WTC11 (cell line): ENCODE measurements at regions not wholly inside any gene's neighbourhood (a gene's known extent, or its start where the extent isn't known, plus 50 kb on each side); places are given as distances from the start of the nearest gene placed in this dataset.

Source experiments
- ARID4B ChIP-seq: sonication (generic); formaldehyde crosslinking; IDR thresholded peaks from 2 replicates; pipeline ENCODE4 v1.8.0; 2023; ENCODE audit warnings: missing genetic modification reagents, mild to moderate bottlenecking, borderline replicate concordance
- E2F4 ChIP-seq: sonication (generic); formaldehyde crosslinking; IDR thresholded peaks from 2 replicates; pipeline ENCODE4 v1.8.1; 2022; ENCODE audit warnings: low read depth, mild to moderate bottlenecking, moderate library complexity, missing genetic modification reagents, borderline replicate concordance
- MAX ChIP-seq: sonication (generic); formaldehyde crosslinking; IDR thresholded peaks from 2 replicates; pipeline ENCODE4 v1.8.0; 2022; ENCODE audit warnings: mild to moderate bottlenecking, missing genetic modification reagents
- MYBL2 ChIP-seq: sonication (generic); formaldehyde crosslinking; IDR thresholded peaks from 2 replicates; pipeline ENCODE4 v1.8.1; 2023; ENCODE audit warnings: mild to moderate bottlenecking, moderate library complexity, missing genetic modification reagents
- ZBTB21 ChIP-seq: sonication (generic); formaldehyde crosslinking; IDR thresholded peaks from 2 replicates; pipeline ENCODE4 v1.8.1; 2023; ENCODE audit warnings: mild to moderate bottlenecking, missing genetic modification reagents, borderline replicate concordance
- ZNF532 ChIP-seq: fragments of 250-450 bp; sonication (Bioruptor Pico); IDR thresholded peaks from 2 replicates; pipeline ENCODE4 v1.9.0; 2021; ENCODE audit warnings: mild to moderate bottlenecking, borderline replicate concordance
- TF ChIP-seq, protein P1 (sequence below): fragments of 200-600 bp; IDR thresholded peaks from 2 replicates; pipeline ENCODE4 v1.8.0; 2022; ENCODE audit warnings: antibody characterized with exemption

DNA sequence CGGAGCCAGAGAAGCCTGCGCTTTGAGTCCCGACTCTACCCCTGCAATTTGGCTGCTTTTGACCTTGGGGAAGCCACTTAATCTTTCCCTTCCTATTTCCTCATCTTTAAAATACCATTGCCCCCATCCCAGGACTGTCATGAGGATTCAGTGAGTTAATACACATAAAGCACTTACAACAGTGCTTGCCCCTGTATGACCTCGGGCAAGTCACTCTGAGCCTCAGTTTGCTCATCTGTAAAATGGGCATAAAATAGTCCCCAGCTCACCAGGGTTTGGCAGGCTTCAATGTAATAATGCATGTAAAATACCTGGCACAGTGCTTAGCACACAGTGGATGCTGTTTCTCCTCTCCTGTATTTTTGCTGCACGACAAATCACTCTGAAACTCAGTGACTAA is 278.7 kb upstream of the PWP1 start:
- TF ChIP-seq, protein P1, sequence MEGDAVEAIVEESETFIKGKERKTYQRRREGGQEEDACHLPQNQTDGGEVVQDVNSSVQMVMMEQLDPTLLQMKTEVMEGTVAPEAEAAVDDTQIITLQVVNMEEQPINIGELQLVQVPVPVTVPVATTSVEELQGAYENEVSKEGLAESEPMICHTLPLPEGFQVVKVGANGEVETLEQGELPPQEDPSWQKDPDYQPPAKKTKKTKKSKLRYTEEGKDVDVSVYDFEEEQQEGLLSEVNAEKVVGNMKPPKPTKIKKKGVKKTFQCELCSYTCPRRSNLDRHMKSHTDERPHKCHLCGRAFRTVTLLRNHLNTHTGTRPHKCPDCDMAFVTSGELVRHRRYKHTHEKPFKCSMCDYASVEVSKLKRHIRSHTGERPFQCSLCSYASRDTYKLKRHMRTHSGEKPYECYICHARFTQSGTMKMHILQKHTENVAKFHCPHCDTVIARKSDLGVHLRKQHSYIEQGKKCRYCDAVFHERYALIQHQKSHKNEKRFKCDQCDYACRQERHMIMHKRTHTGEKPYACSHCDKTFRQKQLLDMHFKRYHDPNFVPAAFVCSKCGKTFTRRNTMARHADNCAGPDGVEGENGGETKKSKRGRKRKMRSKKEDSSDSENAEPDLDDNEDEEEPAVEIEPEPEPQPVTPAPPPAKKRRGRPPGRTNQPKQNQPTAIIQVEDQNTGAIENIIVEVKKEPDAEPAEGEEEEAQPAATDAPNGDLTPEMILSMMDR, result no peak
- no peak for TF ChIP-seq MAX (CRISPR knock-in tag)
- no peak for TF ChIP-seq ZNF532 (CRISPR knock-in tag)
- TF ChIP-seq ARID4B, result no peak
- no peak for TF ChIP-seq MYBL2 (CRISPR knock-in tag)
- no peak for TF ChIP-seq ZBTB21
- no peak for TF ChIP-seq E2F4 (CRISPR knock-in tag)
